NCI-H1930 (cell line): ENCODE measurements at regions not wholly inside any gene's neighbourhood (a gene's known extent, or its start where the extent isn't known, plus 50 kb on each side); places are given as distances from the start of the nearest gene placed in this dataset.
"Not testable (repeated sequence)": the region's sequence is repeated elsewhere in the genome, so short reads cannot be mapped to it uniquely, and the experiment has no call there.

ENCODE experiments used
- DNase-seq, 2 experiments: peaks; one replicate each; lab custom pipeline; 2025; lab: John Stamatoyannopoulos, UW

GRCh38 chr5:10017786-10018185 lies 231.9 kb downstream of the ATPSCKMT start:
- DNase-seq = no peak

- not testable (repeated sequence) for DNase-seq
These were observed 233.1 kb downstream of the ATPSCKMT start for GRCh38 chr5:10016559-10016958.

GRCh38 chr5:10015681-10016080 lies 234.0 kb downstream of the ATPSCKMT start:
- DNase-seq = not testable (repeated sequence)

GRCh38 chr5:10009802-10010201 lies 239.9 kb downstream of the ATPSCKMT start:
- DNase-seq = no peak

- DNase-seq = no peak
These were observed 262.6 kb downstream of the ATPSCKMT start for GRCh38 chr5:9987101-9987500.

- no peak for DNase-seq
These were observed 272.6 kb downstream of the ATPSCKMT start for GRCh38 chr5:9977070-9977469.

- no peak for DNase-seq
These were observed 273.1 kb downstream of the ATPSCKMT start for GRCh38 chr5:9976621-9977020.

- DNase-seq = no peak
These were observed 277.6 kb downstream of the ATPSCKMT start for GRCh38 chr5:9972059-9972458.

GRCh38 chr5:9971301-9971700 lies 278.4 kb downstream of the ATPSCKMT start:
- no peak for DNase-seq

- no peak for DNase-seq
These were observed 290.8 kb downstream of the ATPSCKMT start for GRCh38 chr5:9958914-9959313.

GRCh38 chr5:9957214-9957613 lies 292.5 kb downstream of the ATPSCKMT start:
- no peak for DNase-seq

- no peak for DNase-seq
These were observed 293.0 kb downstream of the ATPSCKMT start for GRCh38 chr5:9956725-9957124.

GRCh38 chr5:9955586-9955985 lies 294.1 kb downstream of the ATPSCKMT start:
- DNase-seq = no peak

GRCh38 chr5:9954869-9955268 lies 294.8 kb downstream of the ATPSCKMT start:
- no peak for DNase-seq

- DNase-seq = no peak
These were observed 296.0 kb downstream of the ATPSCKMT start for GRCh38 chr5:9953691-9954090.

- DNase-seq = no peak
These were observed 297.7 kb downstream of the ATPSCKMT start for GRCh38 chr5:9951865-9952516.

- no peak for DNase-seq
These were observed 301.7 kb downstream of the ATPSCKMT start for GRCh38 chr5:9947944-9948343.

GRCh38 chr5:9947225-9947714 lies 302.4 kb downstream of the ATPSCKMT start:
- DNase-seq = no peak

GRCh38 chr5:9932770-9933169 lies 302.6 kb upstream of the TAS2R1 start:
- DNase-seq = no peak

GRCh38 chr5:9930156-9930555 lies 300.0 kb upstream of the TAS2R1 start:
- DNase-seq = no peak

GRCh38 chr5:9928326-9928725 lies 298.2 kb upstream of the TAS2R1 start:
- no peak for DNase-seq

- no peak for DNase-seq
These were observed 297.4 kb upstream of the TAS2R1 start for GRCh38 chr5:9927521-9927997.

- no peak for DNase-seq
These were observed 297.0 kb upstream of the TAS2R1 start for GRCh38 chr5:9927106-9927505.

GRCh38 chr5:9924614-9925013 lies 294.5 kb upstream of the TAS2R1 start:
- no peak for DNase-seq
